GM18511 (cell line): ENCODE measurements at regions not wholly inside any gene's neighbourhood (a gene's known extent, or its start where the extent isn't known, plus 50 kb on each side); places are given as distances from the start of the nearest gene placed in this dataset.

Source experiments
- ATAC-seq: cut with Tn5 transposase; IDR thresholded peaks from one replicate; pipeline ENCODE4 v1.9.1; 2021; ENCODE audit warnings: mild to moderate bottlenecking, moderate library complexity; ENCODE audit not compliant: unreplicated experiment

DNA sequence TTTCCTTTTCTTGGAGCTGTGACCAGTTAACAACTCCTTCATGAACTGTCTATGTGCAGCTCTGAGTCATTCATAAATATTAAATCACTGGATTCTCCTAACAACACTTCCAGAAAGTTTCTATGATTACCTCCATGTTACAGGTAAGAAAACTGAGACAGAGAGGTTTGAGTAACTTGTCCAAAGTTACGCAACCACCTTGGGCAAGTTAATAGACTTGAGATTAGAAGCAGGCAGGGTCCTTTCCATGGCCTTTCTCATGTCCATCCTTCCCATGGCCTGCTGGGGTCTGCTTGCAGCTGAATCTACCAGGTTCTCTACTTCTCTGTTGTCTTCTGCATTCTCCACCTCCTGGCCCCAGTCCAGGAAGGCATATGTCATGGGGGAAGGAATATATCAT lies 648.8 kb upstream of the MKI67 start:
- ATAC-seq, result no peak

- ATAC-seq, result no peak
These were observed 649.5 kb upstream of the MKI67 start for GRCh38 chr10:128775743-128776142.

DNA sequence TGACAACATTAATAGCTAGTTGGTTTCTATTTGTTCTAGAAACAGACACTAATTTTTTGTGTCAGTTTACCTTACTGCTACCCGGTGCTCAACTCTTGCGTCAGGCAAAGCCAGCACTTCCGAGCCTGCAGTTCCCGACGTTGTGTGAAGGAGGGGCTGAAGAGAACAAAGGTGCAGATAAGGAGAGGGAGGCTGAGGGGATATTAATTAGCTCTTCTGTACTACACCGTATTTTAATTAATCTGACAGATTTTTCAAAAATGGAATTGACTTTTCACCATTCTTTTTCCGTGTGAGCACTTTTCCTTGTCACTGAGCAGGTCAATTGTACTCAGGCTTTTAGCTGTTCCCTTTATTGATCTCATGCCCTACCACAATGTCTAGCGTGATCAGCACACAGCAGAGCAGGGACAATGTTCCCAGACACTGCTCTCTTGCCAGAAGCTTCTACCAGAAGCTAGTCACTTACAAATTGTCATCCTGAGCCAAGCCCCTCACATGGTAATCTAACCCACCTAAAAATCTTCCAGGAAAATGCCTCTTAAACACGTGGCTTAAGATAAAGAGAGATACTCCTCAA lies 650.5 kb upstream of the MKI67 start:
- ATAC-seq, result no peak

- ATAC-seq, result no peak
These were observed 651.1 kb upstream of the MKI67 start for GRCh38 chr10:128777342-128777741.

DNA sequence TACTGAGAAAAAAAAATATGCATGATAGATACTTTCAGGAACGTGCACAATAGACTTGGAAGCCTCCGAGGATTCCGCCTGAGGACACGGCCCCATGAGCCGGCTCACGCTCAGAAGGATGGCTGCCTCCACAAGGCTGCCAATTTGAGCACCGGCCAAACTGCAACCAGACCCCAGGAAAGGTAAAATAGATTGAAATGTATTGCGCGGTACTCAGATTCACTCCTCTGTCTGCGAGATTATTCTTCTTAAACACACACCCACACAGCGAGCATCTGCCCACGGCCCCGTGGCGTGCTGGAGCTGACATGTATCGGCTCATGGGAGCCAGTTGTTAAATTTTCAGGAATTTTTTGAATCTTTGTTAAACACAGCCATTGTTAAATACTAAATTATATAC lies 653.2 kb upstream of the MKI67 start:
- ATAC-seq, result no peak

- ATAC-seq, result no peak
These were observed 654.0 kb upstream of the MKI67 start for GRCh38 chr10:128780156-128780761.

GRCh38 chr10:128781637-128782036 lies 655.4 kb upstream of the MKI67 start:
- no peak for ATAC-seq

- ATAC-seq, result no peak
These were observed 658.2 kb upstream of the MKI67 start for GRCh38 chr10:128784444-128784843.

DNA sequence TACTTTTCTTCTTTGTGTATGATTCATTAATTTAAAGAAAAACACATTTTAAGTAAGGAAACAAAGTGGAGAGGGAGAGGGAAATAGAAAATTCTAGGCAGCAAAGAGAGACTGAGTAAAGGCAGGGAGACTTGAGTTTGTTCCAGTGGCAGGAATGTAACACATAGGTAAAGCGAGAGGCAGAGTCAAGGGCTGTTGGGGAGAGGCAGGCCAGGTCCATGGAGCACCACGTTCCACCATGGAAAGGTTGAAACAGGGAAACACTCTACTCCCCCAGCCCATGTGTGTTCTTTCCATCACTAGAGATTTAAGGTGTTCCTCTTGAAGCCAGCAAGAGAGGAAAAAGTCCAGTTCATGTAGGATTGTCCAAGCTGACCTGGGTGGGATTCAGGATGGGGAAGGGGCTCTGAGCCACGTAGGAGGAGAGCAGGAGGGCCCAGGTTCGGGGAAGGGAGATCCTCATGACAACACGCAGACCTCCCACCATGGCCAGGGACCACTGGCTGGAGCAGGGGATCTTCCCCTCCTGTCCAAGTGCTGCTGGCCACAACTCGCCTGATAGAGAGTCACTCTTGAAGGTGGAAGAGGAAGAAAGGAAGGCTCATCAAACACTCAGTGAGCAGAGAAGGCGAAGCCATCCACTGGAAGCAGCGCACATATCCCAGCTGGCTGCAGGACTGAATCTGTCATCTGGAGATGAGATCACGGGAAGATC lies 666.4 kb upstream of the MKI67 start:
- ATAC-seq, result no peak

- no peak for ATAC-seq
These were observed 667.8 kb upstream of the MKI67 start for GRCh38 chr10:128793726-128794655.

GRCh38 chr10:128796396-128796912 lies 670.2 kb upstream of the MKI67 start:
- ATAC-seq, result no peak

- ATAC-seq, result no peak
These were observed 665.0 kb upstream of the MGMT start for GRCh38 chr10:128802062-128802461.

DNA sequence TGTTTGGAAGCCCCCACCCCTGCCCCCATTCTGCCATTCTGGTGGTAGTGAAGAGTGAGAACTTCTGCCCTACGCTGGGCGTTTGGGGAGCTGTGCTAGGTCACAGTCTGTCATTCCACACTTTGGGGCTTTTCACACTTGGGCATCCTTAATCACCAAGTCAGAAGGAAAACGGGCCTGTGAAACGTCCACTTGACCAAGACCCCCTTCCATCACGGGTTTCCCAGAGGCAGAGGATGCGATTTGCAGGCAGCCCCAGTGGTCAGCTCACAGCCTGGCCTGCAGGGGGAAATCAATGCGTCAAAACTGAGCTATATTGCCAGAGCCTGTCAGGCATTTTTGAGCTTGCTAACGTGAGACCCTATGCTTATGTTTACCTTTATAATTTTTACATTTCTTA lies 663.3 kb upstream of the MGMT start:
- ATAC-seq, result no peak

GRCh38 chr10:128804411-128804810 lies 662.6 kb upstream of the MGMT start:
- no peak for ATAC-seq

- peak; percentile 70 for ATAC-seq
These were observed 658.1 kb upstream of the MGMT start for GRCh38 chr10:128808921-128809440.

DNA sequence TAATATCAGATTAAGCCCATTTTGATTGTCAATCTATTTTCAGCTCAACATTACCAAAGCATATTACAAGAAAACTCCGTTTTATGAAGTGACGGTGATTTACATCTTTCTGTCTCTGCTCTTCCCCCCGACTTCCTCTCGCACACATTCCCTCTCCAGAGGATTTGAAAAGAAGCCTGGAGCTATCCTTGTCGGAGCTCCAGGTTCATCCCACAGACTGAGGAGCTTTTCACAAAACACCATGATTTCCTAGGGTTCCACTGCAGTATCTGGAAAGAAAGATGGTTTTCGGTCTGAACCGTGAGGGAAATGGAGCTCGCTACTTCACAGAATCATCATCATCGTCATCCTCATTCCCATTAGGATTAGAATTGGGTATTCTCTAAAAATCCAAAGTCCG lies 655.5 kb upstream of the MGMT start:
- no peak for ATAC-seq

- no peak for ATAC-seq
These were observed 655.0 kb upstream of the MGMT start for GRCh38 chr10:128812000-128812399.

- ATAC-seq, result no peak
These were observed 653.5 kb upstream of the MGMT start for GRCh38 chr10:128813574-128813973.

GRCh38 chr10:128814024-128814423 lies 653.0 kb upstream of the MGMT start:
- no peak for ATAC-seq

DNA sequence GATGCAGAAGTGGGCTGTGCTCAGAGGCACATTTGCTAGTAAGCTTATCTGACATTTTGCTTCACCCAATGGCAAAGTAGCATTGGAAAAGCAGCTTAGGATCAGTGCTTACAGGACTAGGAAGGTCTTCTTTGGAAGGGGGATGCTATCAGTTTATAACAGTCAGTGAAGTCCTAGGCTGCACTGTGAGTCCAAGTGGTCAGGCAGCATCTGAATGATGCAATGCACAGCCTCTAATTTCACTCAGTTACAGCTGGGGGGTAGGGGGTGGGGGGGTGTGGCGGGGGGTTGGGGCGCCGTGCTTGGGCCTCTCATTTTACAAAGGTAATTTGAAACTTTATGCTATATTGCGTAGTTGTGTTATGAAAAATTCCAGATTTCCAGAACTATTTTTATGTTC lies 652.3 kb upstream of the MGMT start:
- no peak for ATAC-seq

- no peak for ATAC-seq
These were observed 650.3 kb upstream of the MGMT start for GRCh38 chr10:128816726-128817125.
